Astrocyte (in vitro differentiated cells and primary cell): ENCODE measurements at regions not wholly inside any gene's neighbourhood (a gene's known extent, or its start where the extent isn't known, plus 50 kb on each side); places are given as distances from the start of the nearest gene placed in this dataset.

Source experiments
- CTCF ChIP-seq: IDR thresholded peaks from 2 replicates; pipeline ENCODE4 v1.5.1; 2011; ENCODE audit warnings: low read depth, mild to moderate bottlenecking, inconsistent platforms, low read length, moderate library complexity; ENCODE audit not compliant: insufficient read depth
- EZH2 ChIP-seq: IDR thresholded peaks from 2 replicates; pipeline ENCODE4 v1.6.1; 2012; ENCODE audit warnings: mild to moderate bottlenecking, low read length, inconsistent platforms; ENCODE audit not compliant: insufficient read depth

GRCh38 chr12:107411792-107412535 is 273.6 kb upstream of the PWP1 start:
- TF ChIP-seq CTCF (no peak), EZH2 (no peak)
